ENCODE measurements at regions not wholly inside any gene's neighbourhood (a gene's known extent, or its start where the extent isn't known, plus 50 kb on each side); places are given as distances from the start of the nearest gene placed in this dataset.

DNA sequence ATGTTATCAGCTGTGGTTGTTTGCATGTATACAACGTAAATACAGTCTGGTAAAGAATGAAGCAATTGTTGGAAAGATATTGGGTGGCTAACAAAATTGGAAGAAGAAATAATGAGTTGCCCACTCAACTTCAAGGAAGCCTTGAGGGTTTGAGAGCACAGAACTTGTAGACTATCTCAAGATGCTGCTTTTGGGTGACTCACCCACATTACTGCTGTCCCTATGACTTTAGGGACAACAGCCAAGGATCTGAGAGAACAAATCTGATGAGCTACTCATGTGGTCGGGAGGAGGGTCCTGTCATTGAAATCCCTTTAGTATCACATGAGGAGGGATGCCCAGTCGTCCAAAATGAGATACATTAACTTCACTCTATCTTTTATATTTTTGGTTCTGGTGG is 261.8 kb downstream of the GAS1 start:
- no peak overlapping the region for H3K27ac Mint-ChIP-seq (ENCODE audit: unreplicated experiment)
- CTCF ChIA-PET: no interaction called here
- intact Hi-C loops (cut with micrococcal nuclease; ENCODE audit: unreplicated experiment): no loop called here
- no peaks in the 10 kb centered on the region for H3K27me3 Mint-ChIP-seq (ENCODE audit: unreplicated experiment)
- H3K4me3 Mint-ChIP-seq (ENCODE audit: low read depth, unreplicated experiment): no peak overlapping the region
- TF ChIP-seq, protein P1, sequence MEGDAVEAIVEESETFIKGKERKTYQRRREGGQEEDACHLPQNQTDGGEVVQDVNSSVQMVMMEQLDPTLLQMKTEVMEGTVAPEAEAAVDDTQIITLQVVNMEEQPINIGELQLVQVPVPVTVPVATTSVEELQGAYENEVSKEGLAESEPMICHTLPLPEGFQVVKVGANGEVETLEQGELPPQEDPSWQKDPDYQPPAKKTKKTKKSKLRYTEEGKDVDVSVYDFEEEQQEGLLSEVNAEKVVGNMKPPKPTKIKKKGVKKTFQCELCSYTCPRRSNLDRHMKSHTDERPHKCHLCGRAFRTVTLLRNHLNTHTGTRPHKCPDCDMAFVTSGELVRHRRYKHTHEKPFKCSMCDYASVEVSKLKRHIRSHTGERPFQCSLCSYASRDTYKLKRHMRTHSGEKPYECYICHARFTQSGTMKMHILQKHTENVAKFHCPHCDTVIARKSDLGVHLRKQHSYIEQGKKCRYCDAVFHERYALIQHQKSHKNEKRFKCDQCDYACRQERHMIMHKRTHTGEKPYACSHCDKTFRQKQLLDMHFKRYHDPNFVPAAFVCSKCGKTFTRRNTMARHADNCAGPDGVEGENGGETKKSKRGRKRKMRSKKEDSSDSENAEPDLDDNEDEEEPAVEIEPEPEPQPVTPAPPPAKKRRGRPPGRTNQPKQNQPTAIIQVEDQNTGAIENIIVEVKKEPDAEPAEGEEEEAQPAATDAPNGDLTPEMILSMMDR (IDR thresholded peaks at IDR 0.05; ENCODE audit: unreplicated experiment): no peak
- BruUV-seq (replicated peaks): no TSS peak
- DNase-seq: no peak
- H3K9me3 Mint-ChIP-seq (ENCODE audit: low read depth, unreplicated experiment): no peaks in the 10 kb centered on the region
- H3K36me3 Mint-ChIP-seq (ENCODE audit: insufficient read depth, unreplicated experiment): no peaks in the 10 kb centered on the region
- no peaks in the 10 kb centered on the region for H3K4me1 Mint-ChIP-seq (ENCODE audit: low read depth, unreplicated experiment)

DNA sequence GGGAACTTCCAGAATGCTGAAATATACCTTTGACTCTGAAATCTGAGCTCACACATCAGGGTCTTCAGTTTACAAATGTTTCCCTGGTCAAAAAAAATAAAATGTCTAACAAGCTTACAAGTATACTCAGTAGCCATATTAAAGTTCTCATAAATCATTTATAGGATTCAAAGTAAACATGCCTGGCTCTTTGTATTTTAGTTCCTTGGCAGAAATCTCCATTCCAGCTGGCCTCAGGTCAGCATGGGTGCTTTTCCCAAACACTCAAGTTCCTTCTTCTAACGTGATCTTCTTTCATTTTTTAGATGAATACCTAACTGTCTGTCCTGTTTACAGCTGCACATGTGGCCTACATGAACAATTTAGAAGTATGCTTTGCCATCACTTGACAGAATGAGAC is 263.2 kb downstream of the GAS1 start:
- DNase-seq: no peak
- Mint-ChIP-seq H3K27ac (ENCODE audit: unreplicated experiment) (no peak overlapping the region), H3K9me3 (ENCODE audit: low read depth, unreplicated experiment) (no peaks in the 10 kb centered on the region), H3K4me3 (ENCODE audit: low read depth, unreplicated experiment) (no peak overlapping the region), H3K4me1 (ENCODE audit: low read depth, unreplicated experiment) (no peaks in the 10 kb centered on the region), H3K27me3 (ENCODE audit: unreplicated experiment) (no peaks in the 10 kb centered on the region), H3K36me3 (ENCODE audit: insufficient read depth, unreplicated experiment) (no peaks in the 10 kb centered on the region)
- intact Hi-C loops (cut with micrococcal nuclease; ENCODE audit: unreplicated experiment): no loop called here
- no TSS peak for BruUV-seq (replicated peaks)
- CTCF ChIA-PET: interaction anchor here (0.6 kb wide), 1 partner anchor 12 kb away, joined by 4 read pairs; no protein-coding TSS in a partner anchor
- TF ChIP-seq, protein P1 (IDR thresholded peaks at IDR 0.05; ENCODE audit: unreplicated experiment): no peak

- H3K27ac Mint-ChIP-seq (ENCODE audit: unreplicated experiment): no peak overlapping the region
- H3K4me3 Mint-ChIP-seq (ENCODE audit: low read depth, unreplicated experiment): no peak overlapping the region
- no peak for DNase-seq
- H3K4me1 Mint-ChIP-seq (ENCODE audit: low read depth, unreplicated experiment): no peaks in the 10 kb centered on the region
- BruUV-seq (replicated peaks): no TSS peak
- intact Hi-C loops (cut with micrococcal nuclease; ENCODE audit: unreplicated experiment): no loop called here
- peaks cover 14% of the 10 kb centered on the region for H3K27me3 Mint-ChIP-seq (ENCODE audit: unreplicated experiment)
- no peaks in the 10 kb centered on the region for H3K9me3 Mint-ChIP-seq (ENCODE audit: low read depth, unreplicated experiment)
- H3K36me3 Mint-ChIP-seq (ENCODE audit: insufficient read depth, unreplicated experiment): no peaks in the 10 kb centered on the region
- CTCF ChIA-PET: no interaction called here
- TF ChIP-seq, protein P1 (IDR thresholded peaks at IDR 0.05; ENCODE audit: unreplicated experiment): no peak
These were observed 265.1 kb downstream of the GAS1 start for GRCh38 chr9:86682240-86682639.

DNA sequence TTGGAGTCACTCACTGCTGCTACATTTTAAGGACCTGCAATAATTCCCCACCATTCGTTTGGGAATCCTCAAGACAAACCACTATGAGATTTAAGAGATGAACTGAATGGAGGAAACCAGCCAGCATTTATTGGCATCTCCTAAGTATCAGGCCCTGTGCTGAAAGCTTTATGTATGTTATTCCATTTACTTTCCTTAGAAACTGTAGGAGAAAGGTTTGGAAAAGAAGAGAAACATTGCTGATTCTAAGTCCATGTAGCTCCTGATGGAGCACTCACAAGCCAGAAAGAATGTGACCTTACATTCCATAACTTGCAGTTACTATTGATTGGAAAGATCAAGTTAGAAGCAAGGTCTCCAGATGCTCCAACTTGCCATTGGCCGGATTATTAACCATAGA is 267.4 kb downstream of the GAS1 start:
- no TSS peak for BruUV-seq (replicated peaks)
- intact Hi-C loops (cut with micrococcal nuclease; ENCODE audit: unreplicated experiment): no loop called here
- CTCF ChIA-PET: no interaction called here
- DNase-seq: no peak
- Mint-ChIP-seq H3K27ac (ENCODE audit: unreplicated experiment) (no peak overlapping the region), H3K4me1 (ENCODE audit: low read depth, unreplicated experiment) (no peaks in the 10 kb centered on the region), H3K36me3 (ENCODE audit: insufficient read depth, unreplicated experiment) (no peaks in the 10 kb centered on the region), H3K4me3 (ENCODE audit: low read depth, unreplicated experiment) (no peak overlapping the region), H3K9me3 (ENCODE audit: low read depth, unreplicated experiment) (no peaks in the 10 kb centered on the region), H3K27me3 (ENCODE audit: unreplicated experiment) (peaks cover 14% of the 10 kb centered on the region)
- TF ChIP-seq, protein P1 (IDR thresholded peaks at IDR 0.05; ENCODE audit: unreplicated experiment): no peak

- no TSS peak for BruUV-seq (replicated peaks)
- H3K4me3 Mint-ChIP-seq (ENCODE audit: low read depth, unreplicated experiment): no peak overlapping the region
- no peaks in the 10 kb centered on the region for H3K4me1 Mint-ChIP-seq (ENCODE audit: low read depth, unreplicated experiment)
- intact Hi-C loops (cut with micrococcal nuclease; ENCODE audit: unreplicated experiment): no loop called here
- CTCF ChIA-PET: no interaction called here
- H3K36me3 Mint-ChIP-seq (ENCODE audit: insufficient read depth, unreplicated experiment): no peaks in the 10 kb centered on the region
- H3K27me3 Mint-ChIP-seq (ENCODE audit: unreplicated experiment): peaks cover 14% of the 10 kb centered on the region
- no peaks in the 10 kb centered on the region for H3K9me3 Mint-ChIP-seq (ENCODE audit: low read depth, unreplicated experiment)
- TF ChIP-seq, protein P1 (IDR thresholded peaks at IDR 0.05; ENCODE audit: unreplicated experiment): no peak
- DNase-seq: no peak
- H3K27ac Mint-ChIP-seq (ENCODE audit: unreplicated experiment): no peak overlapping the region
These were observed 270.9 kb downstream of the GAS1 start for GRCh38 chr9:86676396-86676795.
